HG03280 (cell line): ENCODE measurements at regions not wholly inside any gene's neighbourhood (a gene's known extent, or its start where the extent isn't known, plus 50 kb on each side); places are given as distances from the start of the nearest gene placed in this dataset.

Experiments used
- ATAC-seq: cut with Tn5 transposase; IDR thresholded peaks from one replicate; pipeline ENCODE4 v1.9.1; 2021; ENCODE audit warnings: mild to moderate bottlenecking, moderate library complexity; ENCODE audit not compliant: unreplicated experiment

GRCh38 chr5:158414333-158414762 is 555.4 kb upstream of the CLINT1 start:
- ATAC-seq, result no peak

DNA sequence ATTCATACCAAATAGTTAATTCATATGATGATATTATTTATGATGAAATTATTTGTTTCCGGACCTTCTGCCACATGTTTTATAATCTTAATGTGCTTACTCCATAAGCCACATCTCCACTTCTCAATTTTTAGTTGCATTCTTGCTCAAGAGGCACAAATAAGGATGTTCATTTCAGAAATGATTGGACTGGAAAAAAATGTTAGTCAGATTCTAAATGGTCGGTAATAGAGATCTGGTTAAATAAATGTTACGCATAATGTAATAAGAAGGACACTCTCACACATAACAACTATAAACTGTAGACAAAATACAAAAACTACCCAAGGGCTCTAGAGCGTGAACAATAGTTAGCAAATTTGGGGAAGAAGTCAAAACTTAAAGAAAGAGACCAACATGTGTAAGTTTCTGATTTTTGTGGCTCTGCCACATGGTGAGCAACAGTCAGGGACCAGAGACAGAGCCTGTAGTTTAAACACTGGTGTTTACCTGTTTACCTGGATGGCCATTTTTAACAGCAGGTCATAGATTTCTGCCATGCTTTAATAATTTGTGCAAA is 554.3 kb upstream of the CLINT1 start:
- ATAC-seq, result no peak

DNA sequence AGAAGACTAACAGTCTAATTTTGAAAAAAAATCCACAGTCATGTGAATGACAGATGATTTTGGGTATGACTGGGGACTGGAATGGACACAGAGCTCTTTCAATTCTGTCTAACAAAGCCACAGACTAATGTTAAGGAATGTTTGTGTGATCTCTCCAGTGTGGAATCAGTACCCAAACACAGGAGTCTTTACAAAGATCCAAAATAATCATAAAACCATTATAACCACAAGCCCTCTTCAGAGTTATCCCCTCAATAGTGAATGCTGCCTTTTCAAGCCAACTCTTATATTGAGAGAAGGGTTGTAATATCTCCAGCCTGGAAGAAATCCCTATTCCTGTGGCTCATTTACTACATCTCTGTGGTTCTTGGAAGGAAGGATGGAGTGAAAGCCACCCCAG is 552.0 kb upstream of the CLINT1 start:
- ATAC-seq, result no peak

GRCh38 chr5:158409507-158409906 is 550.6 kb upstream of the CLINT1 start:
- ATAC-seq, result peak; percentile 60

DNA sequence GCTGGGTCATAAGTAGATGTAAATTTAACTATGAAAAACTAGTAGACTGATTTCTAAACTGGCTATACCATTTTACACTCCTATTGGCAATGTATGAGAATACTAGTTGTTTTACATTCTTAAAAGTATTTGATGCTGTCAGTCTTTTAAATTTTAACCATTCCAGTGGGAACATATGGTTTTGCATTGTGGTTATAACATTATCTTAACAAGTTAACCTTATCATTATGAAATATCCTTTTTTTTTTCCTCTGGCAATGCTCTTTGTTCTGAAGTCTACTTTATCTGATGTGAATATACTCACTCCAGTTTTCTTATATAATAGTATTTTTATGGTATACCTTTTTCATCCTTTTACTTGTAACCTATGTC is 548.9 kb upstream of the CLINT1 start:
- ATAC-seq, result no peak

GRCh38 chr5:158406884-158407823 is 548.2 kb upstream of the CLINT1 start:
- ATAC-seq, result peak; percentile 41

DNA sequence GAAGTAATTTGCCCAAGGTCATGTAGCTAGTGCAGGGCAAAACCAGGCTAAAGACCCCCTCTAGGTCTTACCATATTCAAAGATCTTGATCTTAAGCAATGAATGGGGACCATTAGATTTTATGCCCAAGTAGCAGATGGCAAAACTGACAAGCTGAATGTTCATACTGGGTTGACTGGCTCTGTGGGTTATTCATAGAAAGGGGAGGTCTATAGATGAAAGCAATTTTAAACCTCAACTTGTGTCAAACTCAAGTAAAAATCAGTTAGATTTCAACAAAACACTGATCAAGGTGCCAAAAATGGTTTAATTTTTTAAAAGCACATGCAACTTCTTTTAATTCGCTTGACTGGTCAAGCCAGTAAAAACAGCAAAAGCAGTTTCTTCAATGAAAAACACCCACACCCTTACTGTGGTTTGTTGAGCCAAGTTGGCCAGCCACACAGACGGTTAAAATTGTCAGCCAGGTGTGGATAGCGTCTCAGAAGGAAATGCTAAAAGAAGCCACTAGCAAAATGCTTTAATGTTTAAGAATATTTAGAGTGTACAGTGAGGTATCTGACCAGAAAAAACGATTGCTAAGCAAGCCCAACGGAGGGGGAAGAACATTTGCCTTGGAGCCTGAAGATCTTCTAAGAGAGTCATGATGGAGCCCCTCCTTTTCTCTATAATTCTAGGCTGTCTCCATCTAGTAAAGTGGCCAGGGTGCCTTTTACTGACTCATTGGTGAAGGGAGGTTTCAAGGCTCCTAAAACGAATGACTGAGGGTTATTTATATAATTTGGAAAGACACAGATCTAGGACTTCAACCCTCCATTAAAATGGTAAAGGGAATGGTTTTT is 539.6 kb upstream of the CLINT1 start:
- peak; percentile 77 for ATAC-seq

DNA sequence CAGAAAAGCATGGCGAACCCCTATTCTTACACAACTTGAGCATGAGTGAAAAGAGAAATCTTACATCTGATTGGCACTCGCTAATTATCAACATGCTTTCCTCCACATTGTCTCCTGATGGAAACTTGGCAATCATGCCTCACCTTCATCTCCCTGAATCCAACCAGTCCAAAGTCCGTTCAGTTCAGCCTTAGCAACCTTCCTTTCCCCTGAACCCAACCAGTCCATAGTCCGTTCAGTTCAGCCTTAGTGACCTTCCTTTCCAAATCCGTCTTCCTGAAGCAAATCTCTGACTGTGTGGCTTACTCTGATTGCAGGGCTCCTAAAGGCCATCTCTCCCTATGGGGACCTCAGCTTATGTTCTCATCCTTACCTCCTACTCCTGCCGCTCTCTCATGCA is 538.3 kb upstream of the CLINT1 start:
- no peak for ATAC-seq

- ATAC-seq, result no peak
Measured at GRCh38 chr5:158394102-158394501, 535.2 kb upstream of the CLINT1 start.

- no peak for ATAC-seq
Measured at GRCh38 chr5:158393457-158393856, 534.5 kb upstream of the CLINT1 start.

DNA sequence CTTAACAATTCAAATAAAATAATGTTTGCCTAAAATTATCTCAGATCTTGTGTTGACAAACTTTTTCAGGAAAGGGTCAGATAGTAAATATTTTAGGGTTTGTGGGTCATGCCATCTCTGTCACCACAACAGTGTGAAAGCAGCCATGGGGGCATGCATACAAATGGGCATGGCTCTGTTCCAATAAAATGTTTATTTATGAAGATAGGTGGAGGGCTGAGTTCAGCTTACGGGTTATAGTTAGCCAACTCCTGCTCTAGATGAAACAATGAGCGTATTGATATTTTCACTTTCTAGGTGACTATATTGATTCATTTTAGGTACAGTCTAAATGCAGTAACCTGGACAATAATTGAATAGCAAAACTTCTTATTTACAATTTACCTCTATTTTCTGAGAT is 533.8 kb upstream of the CLINT1 start:
- no peak for ATAC-seq

DNA sequence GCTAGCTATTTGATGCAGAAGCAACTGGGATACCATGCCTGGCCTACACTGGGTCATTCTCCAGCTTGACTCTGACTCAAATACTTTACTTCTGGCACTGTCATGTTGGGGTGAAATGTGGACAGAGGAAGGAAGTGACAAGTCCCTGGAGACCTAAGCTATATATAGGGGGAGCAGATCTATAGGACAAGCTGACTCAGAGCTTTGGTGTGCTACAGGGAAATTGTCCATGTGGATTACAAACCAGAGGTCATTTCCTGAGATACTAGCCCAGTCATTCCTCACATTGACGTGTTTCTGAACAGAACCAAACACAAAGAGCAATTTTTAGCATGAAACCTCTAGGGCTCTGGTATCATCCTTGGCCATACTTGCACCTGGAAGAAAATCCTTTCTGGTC is 531.6 kb upstream of the CLINT1 start:
- ATAC-seq, result no peak

DNA sequence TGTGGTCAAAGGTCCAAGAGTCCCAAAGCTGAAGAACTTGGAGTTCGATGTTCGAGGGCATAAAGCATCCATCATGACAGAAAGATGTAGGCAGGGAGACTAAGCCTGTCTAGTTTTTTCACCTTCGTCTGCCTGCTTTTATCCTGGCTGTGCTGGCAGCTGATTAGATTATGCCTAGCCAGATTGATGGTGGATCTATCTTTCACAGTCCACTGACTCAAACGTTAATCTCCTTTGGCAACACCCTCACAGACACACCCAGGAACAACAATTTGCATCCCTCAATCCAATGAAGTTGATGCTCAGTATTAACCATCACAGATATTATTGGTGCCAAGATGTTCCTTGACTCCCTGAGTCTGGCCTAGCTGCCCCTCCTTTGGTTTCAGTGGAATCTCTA is 530.8 kb upstream of the CLINT1 start:
- no peak for ATAC-seq

DNA sequence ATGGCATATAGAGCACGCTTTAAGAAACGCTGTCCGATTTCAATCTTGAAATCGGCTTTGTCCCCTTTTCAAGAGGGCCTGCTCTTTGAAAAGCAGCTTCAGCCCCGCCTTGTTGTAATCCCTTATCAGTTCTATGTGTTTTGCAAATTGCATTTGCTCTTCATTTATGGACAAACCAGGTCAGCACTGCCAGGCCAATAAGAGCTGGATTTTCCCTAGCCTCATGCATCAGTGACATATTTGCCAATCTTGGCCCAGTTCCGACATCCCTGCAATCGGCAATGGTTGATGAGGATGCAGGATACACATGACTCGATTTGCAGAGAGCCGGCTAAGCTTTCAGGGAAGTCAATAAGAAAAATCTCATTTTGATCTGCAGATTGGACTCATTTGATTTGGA is 529.1 kb upstream of the CLINT1 start:
- ATAC-seq, result no peak

GRCh38 chr5:158387499-158387898 is 528.6 kb upstream of the CLINT1 start:
- no peak for ATAC-seq

DNA sequence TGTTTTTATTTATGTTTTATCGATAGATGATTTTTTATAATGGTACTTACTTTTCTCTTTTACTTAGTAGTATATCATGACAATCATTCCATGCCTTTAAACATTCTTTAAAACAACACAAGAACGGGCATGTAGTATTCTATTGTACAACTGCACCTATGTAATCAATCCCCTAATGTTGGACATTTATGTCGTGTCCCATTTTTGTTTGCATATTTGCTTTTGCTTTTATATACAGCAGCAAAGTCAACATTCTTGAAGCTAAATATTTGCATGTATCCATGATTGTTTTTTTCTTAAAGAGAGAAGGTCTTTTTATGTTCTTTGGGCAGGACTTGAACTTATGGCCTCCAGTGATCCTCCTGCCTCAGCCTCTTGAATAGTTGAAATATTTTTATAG is 527.0 kb upstream of the CLINT1 start:
- no peak for ATAC-seq

DNA sequence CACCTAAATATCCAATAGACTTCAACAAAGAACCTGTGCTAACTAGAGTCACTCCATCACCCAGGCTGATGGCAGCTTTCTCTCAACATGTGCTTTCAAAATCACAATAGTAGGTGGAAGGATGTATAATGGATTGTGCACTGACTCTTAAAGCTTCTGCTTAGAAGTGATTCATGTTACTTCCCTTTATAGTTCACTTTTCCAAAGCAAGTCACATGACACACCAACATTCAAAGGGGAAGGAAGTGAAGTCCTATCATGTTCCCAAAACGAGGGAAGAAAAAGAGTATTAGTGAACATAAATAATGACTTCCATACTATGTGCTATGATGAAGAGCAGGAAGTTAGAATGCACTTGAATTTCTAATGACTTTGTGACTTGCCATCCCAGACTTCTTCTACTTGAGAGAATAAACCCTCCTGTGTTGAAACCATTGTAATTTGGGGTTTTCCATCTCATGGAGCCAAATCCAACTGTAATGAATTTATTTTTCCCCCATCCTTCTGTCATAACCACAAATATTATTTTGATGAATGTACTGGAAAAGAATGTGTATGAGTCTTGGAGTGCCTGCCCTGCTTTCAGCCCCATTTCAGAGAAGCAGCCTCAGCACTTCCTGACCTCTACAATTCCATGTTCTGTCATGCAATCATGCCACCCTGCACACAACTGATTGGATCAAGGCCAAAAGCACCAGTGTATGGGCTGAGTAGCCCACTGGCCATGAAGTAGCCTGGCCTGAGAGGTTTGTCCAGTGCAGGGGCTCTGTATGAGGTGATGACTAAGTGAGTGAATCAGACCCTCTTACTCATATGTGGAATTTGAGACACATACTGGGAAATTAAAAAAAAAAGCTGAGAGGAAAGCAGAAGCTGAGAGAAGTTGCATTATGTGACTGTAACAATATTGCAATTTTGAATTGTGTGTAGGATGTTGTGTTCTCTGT is 525.9 kb upstream of the CLINT1 start:
- no peak for ATAC-seq

GRCh38 chr5:158383486-158383885 is 524.5 kb upstream of the CLINT1 start:
- ATAC-seq, result no peak

GRCh38 chr5:158382473-158382872 is 523.5 kb upstream of the CLINT1 start:
- peak; percentile 86 for ATAC-seq

- no peak for ATAC-seq
Measured at GRCh38 chr5:158381614-158382160, 522.7 kb upstream of the CLINT1 start.
